H9 (cell line): ENCODE measurements at regions not wholly inside any gene's neighbourhood (a gene's known extent, or its start where the extent isn't known, plus 50 kb on each side); places are given as distances from the start of the nearest gene placed in this dataset.

Experiments
- DNase-seq: peaks from one replicate; pipeline ENCODE4 v3.0.0-alpha.2; 2017
- H2AFZ ChIP-seq: one replicate; pipeline ENCODE4 v1.6.1; 2013; ENCODE audit warnings: mild to moderate bottlenecking, low read length, control low read depth, moderate library complexity
- H2AK5ac ChIP-seq: 2 replicates; pipeline ENCODE4 v1.6.1; 2013; ENCODE audit warnings: low read length, control low read depth, mixed read lengths; ENCODE audit not compliant: insufficient read length
- H2BK120ac ChIP-seq: one replicate; pipeline ENCODE4 v1.6.1; 2013; ENCODE audit warnings: low read depth, mild to moderate bottlenecking, low read length, control low read depth, inconsistent platforms; ENCODE audit not compliant: poor library complexity, severe bottlenecking
- H2BK12ac ChIP-seq: 2 replicates; pipeline ENCODE4 v1.6.1; 2013; ENCODE audit warnings: low read length, control low read depth, mixed read lengths, low read depth; ENCODE audit not compliant: insufficient read length
- H2BK15ac ChIP-seq: 2 replicates; pipeline ENCODE4 v1.6.1; 2013; ENCODE audit warnings: low read depth, low read length, control low read depth
- H2BK20ac ChIP-seq: one replicate; pipeline ENCODE4 v1.6.1; 2013; ENCODE audit warnings: low read depth, mild to moderate bottlenecking, low read length, control low read depth, inconsistent platforms; ENCODE audit not compliant: poor library complexity, severe bottlenecking
- H2BK5ac ChIP-seq: 2 replicates; pipeline ENCODE4 v1.6.1; 2013; ENCODE audit warnings: low read length, control low read depth, mixed read lengths; ENCODE audit not compliant: insufficient read length
- H3K14ac ChIP-seq: 2 replicates; pipeline ENCODE4 v1.6.1; 2013; ENCODE audit warnings: low read length, control low read depth; ENCODE audit not compliant: insufficient read depth
- H3K18ac ChIP-seq: 2 replicates; pipeline ENCODE4 v1.6.1; 2013; ENCODE audit warnings: low read depth, mild to moderate bottlenecking, mixed read lengths, low read length, control low read depth; ENCODE audit not compliant: insufficient read length
- H3K23ac ChIP-seq: 2 replicates; pipeline ENCODE4 v1.6.1; 2013; ENCODE audit warnings: low read length, control low read depth, mixed read lengths, low read depth; ENCODE audit not compliant: insufficient read length
- H3K23me2 ChIP-seq: 2 replicates; pipeline ENCODE4 v1.6.1; 2013; ENCODE audit warnings: low read depth, mild to moderate bottlenecking, mixed read lengths, low read length, control low read depth; ENCODE audit not compliant: insufficient read length, poor library complexity, severe bottlenecking
- H3K27ac ChIP-seq: 2 replicates; pipeline ENCODE4 v1.5.1; 2013; ENCODE audit warnings: low read length, control low read depth, mixed read lengths, low read depth; ENCODE audit not compliant: insufficient read length
- H3K27me3 ChIP-seq: 2 replicates; pipeline ENCODE4 v1.6.1; 2013; ENCODE audit warnings: low read length, control low read depth, inconsistent platforms; ENCODE audit not compliant: insufficient read depth
- H3K4ac ChIP-seq: 2 replicates; pipeline ENCODE4 v1.6.1; 2013; ENCODE audit warnings: low read depth, mild to moderate bottlenecking, control low read depth, inconsistent platforms, low read length, moderate library complexity
- H3K4me1 ChIP-seq: 2 replicates; pipeline ENCODE4 v1.6.1; 2013; ENCODE audit warnings: low read length, control low read depth, inconsistent platforms; ENCODE audit not compliant: insufficient read depth
- H3K4me2 ChIP-seq: 2 replicates; pipeline ENCODE4 v1.6.1; 2013; ENCODE audit warnings: low read length, control low read depth, mixed read lengths; ENCODE audit not compliant: insufficient read length, insufficient read depth
- H3K56ac ChIP-seq: 2 replicates; pipeline ENCODE4 v1.6.1; 2013; ENCODE audit warnings: low read depth, mild to moderate bottlenecking, mixed read lengths, low read length, control low read depth; ENCODE audit not compliant: insufficient read length
- H3K79me1 ChIP-seq: 2 replicates; pipeline ENCODE4 v1.6.1; 2013; ENCODE audit warnings: low read depth, mild to moderate bottlenecking, moderate library complexity, low read length, control low read depth, inconsistent platforms; ENCODE audit not compliant: insufficient read depth, poor library complexity, severe bottlenecking
- H3K79me2 ChIP-seq: 2 replicates; pipeline ENCODE4 v1.6.1; 2013; ENCODE audit warnings: low read length, control low read depth, inconsistent platforms; ENCODE audit not compliant: insufficient read depth
- H3K9ac ChIP-seq: 2 replicates; pipeline ENCODE4 v1.6.1; 2013; ENCODE audit warnings: low read length, control low read depth, mixed read lengths; ENCODE audit not compliant: insufficient read length; ENCODE audit errors: extremely low read depth
- H3K9me3 ChIP-seq: one replicate; pipeline ENCODE4 v1.6.1; 2013; ENCODE audit warnings: low read depth, low read length, inconsistent platforms; ENCODE audit not compliant: control insufficient read depth
- H3T11ph ChIP-seq: one replicate; pipeline ENCODE4 v1.6.1; 2013; ENCODE audit warnings: mild to moderate bottlenecking, low read length, control low read depth, inconsistent platforms
- H4K20me1 ChIP-seq: one replicate; pipeline ENCODE4 v1.6.1; 2013; ENCODE audit not compliant: control insufficient read depth, insufficient read length, insufficient read depth
- H4K5ac ChIP-seq: 2 replicates; pipeline ENCODE4 v1.6.1; 2013; ENCODE audit warnings: low read depth, mild to moderate bottlenecking, mixed read lengths, low read length, control low read depth; ENCODE audit not compliant: insufficient read length
- H4K8ac ChIP-seq: replicated peaks from 2 replicates; pipeline ENCODE4 v1.6.1; 2013; ENCODE audit warnings: low read length, control low read depth, mixed read lengths, low read depth; ENCODE audit not compliant: insufficient read length
- H4K91ac ChIP-seq: 2 replicates; pipeline ENCODE4 v1.6.1; 2013; ENCODE audit warnings: low read depth, mild to moderate bottlenecking, moderate library complexity, mixed read lengths, low read length, control low read depth; ENCODE audit not compliant: insufficient read length
- H3K27ac Mint-ChIP-seq, 3 experiments: 2 replicates in 2 of 3; 3 replicates in 1 of 3; pipeline ENCODE4 v1.8.0; 2020 to 2021; ENCODE audit warnings: mixed read lengths in 3 of 3, mild to moderate bottlenecking in 1 of 3, moderate library complexity in 1 of 3
- H3K27me3 Mint-ChIP-seq: 2 replicates; pipeline ENCODE4 v1.8.0; 2021; ENCODE audit warnings: low read depth, mild to moderate bottlenecking, moderate library complexity, mixed read lengths
- H3K36me3 Mint-ChIP-seq, 3 experiments: 2 replicates in 2 of 3; 3 replicates in 1 of 3; pipeline ENCODE4 v1.8.0; 2020 to 2021; ENCODE audit warnings: low read depth in 3 of 3, mixed read lengths in 3 of 3; ENCODE audit not compliant: insufficient read depth in 1 of 3
- H3K4me1 Mint-ChIP-seq, 2 experiments: 2 replicates each; pipeline ENCODE4 v1.8.0; 2020; ENCODE audit warnings: mixed read lengths in 2 of 2
- H3K4me3 Mint-ChIP-seq, 2 experiments: 2 replicates in 1 of 2; 3 replicates in 1 of 2; pipeline ENCODE4 v1.8.0; 2020 to 2021; ENCODE audit warnings: mild to moderate bottlenecking in 2 of 2, mixed read lengths in 2 of 2, moderate library complexity in 1 of 2
- H3K9me3 Mint-ChIP-seq, 2 experiments: 2 replicates in 1 of 2; 3 replicates in 1 of 2; pipeline ENCODE4 v1.8.0; 2020; ENCODE audit warnings: mild to moderate bottlenecking in 2 of 2, mixed read lengths in 2 of 2, moderate library complexity in 1 of 2
- CTCF ChIP-seq: fragments of 200-600 bp; sonication (generic); conservative IDR thresholded peaks from 3 replicates; pipeline ENCODE4 v1.8.0; 2021; ENCODE audit warnings: antibody characterized with exemption, mild to moderate bottlenecking
- WGBS: extraction: QIAGEN DNeasy Blood & Tissue Kit; methylation state at CpG from one replicate; pipeline ENCODE4 v1.1.7; 2013; ENCODE audit warnings: missing lambda C conversion rate, low lambda C conversion rate, mixed read lengths; ENCODE audit not compliant: insufficient read length; ENCODE audit errors: extremely low coverage; 5-methylcytosine and 5-hydroxymethylcytosine counted together

GRCh38 chr2:120889936-120890335 lies 154.3 kb downstream of the GLI2 start:
- peaks cover 1% of the 10 kb centered on the region; the same call in 1 of the 2 replicates for H3K79me2 ChIP-seq
- peaks cover 48 to 72% of the 10 kb centered on the region in 2 experiments for H3K4me1 Mint-ChIP-seq

More at GRCh38 chr2:120889936-120890335, 154.3 kb downstream of the GLI2 start:
- H3K36me3 Mint-ChIP-seq = peaks cover 6 to 13% (median 10%) of the 10 kb centered on the region in 3 experiments; a peak in 6 of 7 replicates
- Histone ChIP-seq H3K14ac (no peak overlapping the region), H3K23ac (no peak overlapping the region), H4K91ac (no peak overlapping the region), H4K5ac (no peak overlapping the region), H3K4me1 (peaks cover 5% of the 10 kb centered on the region; the same call in 1 of the 2 replicates), H2BK20ac (no peak overlapping the region), H3K79me1 (peaks cover 4% of the 10 kb centered on the region), H4K8ac (no peak overlapping the region), H3K4me2 (no peak overlapping the region), H2BK12ac (no peak overlapping the region), H3K27ac (no peak overlapping the region), H4K20me1 (peaks cover 3% of the 10 kb centered on the region), H2BK15ac (no peak overlapping the region), H3K9me3 (no peaks in the 10 kb centered on the region), H3K27me3 (no peaks in the 10 kb centered on the region), H3K23me2 (no peaks in the 10 kb centered on the region), H3K9ac (no peak overlapping the region), H2AFZ (no peak overlapping the region), H2BK5ac (no peak overlapping the region), H3K18ac (no peak overlapping the region), H3K56ac (no peak overlapping the region), H2BK120ac (no peak overlapping the region), H3T11ph (no peak overlapping the region), H3K4ac (no peak overlapping the region), H2AK5ac (no peak overlapping the region)
- no peaks in the 10 kb centered on the region; the same call in 1 of the 2 replicates for H3K27me3 Mint-ChIP-seq
- no peaks in the 10 kb centered on the region for H3K9me3 Mint-ChIP-seq
- no peak overlapping the region for H3K4me3 Mint-ChIP-seq
- DNase-seq = no peak
- WGBS = no CpG with 5 or more reads among the region's 3 CpGs
- TF ChIP-seq CTCF = no peak
- no peak overlapping the region for H3K27ac Mint-ChIP-seq
